ENCODE measurements at regions not wholly inside any gene's neighbourhood (a gene's known extent, or its start where the extent isn't known, plus 50 kb on each side); places are given as distances from the start of the nearest gene placed in this dataset.
"Not testable (repeated sequence)": the region's sequence is repeated elsewhere in the genome, so short reads cannot be mapped to it uniquely, and the experiment has no call there.

DNA sequence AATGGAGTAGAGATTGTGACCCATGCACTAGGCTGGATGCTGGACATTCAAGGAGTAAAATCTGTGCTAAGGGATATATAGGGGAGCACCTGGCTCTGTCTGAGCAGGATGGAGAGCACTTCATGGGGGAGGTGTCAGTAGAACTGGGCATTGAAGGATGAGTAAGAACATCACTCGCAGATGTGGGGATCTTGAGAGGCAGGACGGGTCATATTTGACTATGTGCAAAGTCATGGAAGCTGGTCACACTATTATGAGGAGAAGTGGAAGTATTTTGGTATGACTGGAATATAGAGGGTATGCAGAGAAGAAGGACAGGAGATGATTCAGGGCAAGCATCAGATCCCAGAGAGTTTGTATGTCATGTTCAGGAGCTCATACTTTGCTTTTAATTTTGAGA is 62.9 kb upstream of the PCDH8 start:
- no peak overlapping the region for H3K4me3 Mint-ChIP-seq

GRCh38 chr13:52910318-52910717 is 61.9 kb upstream of the PCDH8 start:
- H3K4me3 Mint-ChIP-seq, H3K36me3 Mint-ChIP-seq, H3K4me1 Mint-ChIP-seq, H3K27ac Mint-ChIP-seq, H3K9me3 Mint-ChIP-seq, DNase-seq: not testable (repeated sequence)
- peaks cover 22% of the 10 kb centered on the region for H3K27me3 Mint-ChIP-seq

More for the DNA sequence above, 62.9 kb upstream of the PCDH8 start:
- no peak for DNase-seq
- no peaks in the 10 kb centered on the region for H3K9me3 Mint-ChIP-seq
- H3K27me3 Mint-ChIP-seq, result peaks cover 15% of the 10 kb centered on the region
- no peaks in the 10 kb centered on the region for H3K4me1 Mint-ChIP-seq
- no peak overlapping the region for H3K27ac Mint-ChIP-seq
- H3K36me3 Mint-ChIP-seq, result no peaks in the 10 kb centered on the region

GRCh38 chr13:52906122-52906903 is 57.9 kb upstream of the PCDH8 start:
- no peaks in the 10 kb centered on the region for H3K9me3 Mint-ChIP-seq
- H3K4me1 Mint-ChIP-seq, result no peaks in the 10 kb centered on the region
- H3K27ac Mint-ChIP-seq, result no peak overlapping the region
- H3K4me3 Mint-ChIP-seq, result no peak overlapping the region
- no peak for DNase-seq
- no peaks in the 10 kb centered on the region for H3K36me3 Mint-ChIP-seq
- peaks cover 28% of the 10 kb centered on the region for H3K27me3 Mint-ChIP-seq

DNA sequence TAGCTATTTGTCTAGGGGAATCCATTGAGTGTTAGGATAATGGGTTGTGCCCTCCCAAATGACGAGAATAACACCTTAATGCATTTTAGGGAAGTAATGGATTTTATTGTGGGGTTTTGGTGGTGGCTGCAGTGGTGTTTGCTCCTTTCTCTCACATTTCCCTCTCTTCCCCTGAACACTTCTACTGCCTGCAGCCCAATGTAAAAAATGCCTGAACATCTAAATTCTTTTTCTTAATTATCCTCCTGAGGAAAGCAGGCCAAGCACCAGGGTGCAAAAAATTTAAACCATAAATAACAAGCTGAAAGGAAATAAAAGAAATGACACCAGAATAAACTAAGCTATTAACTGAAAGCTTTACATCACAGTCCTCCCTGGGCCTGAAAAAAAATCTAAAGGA is 57.3 kb upstream of the PCDH8 start:
- DNase-seq, result no peak
- Mint-ChIP-seq H3K4me1 (no peaks in the 10 kb centered on the region), H3K4me3 (no peak overlapping the region), H3K9me3 (no peaks in the 10 kb centered on the region), H3K36me3 (no peaks in the 10 kb centered on the region), H3K27ac (no peak overlapping the region), H3K27me3 (peaks cover 28% of the 10 kb centered on the region)

DNA sequence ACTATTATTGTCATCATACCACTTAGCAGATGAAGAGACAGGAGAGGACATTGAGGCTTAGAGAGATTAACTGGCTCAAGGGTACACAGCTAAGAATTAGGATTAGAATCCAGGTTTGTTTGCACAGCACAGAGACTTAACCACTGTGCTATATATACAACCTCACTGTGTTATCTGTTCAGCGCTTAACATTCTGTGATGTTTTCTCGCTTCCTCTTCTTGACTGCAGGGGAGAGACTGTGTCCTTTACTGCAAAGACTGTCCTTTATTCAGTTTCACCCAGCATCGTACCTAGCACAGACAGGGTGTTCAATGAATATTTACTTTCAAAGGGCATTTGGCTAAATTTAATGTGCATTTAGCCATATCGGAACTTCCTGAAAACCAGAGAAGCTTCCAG is 54.9 kb upstream of the PCDH8 start:
- Mint-ChIP-seq H3K4me3 (no peak overlapping the region), H3K27me3 (peaks cover 23% of the 10 kb centered on the region), H3K4me1 (no peaks in the 10 kb centered on the region), H3K27ac (no peak overlapping the region), H3K9me3 (no peaks in the 10 kb centered on the region), H3K36me3 (no peaks in the 10 kb centered on the region)
- no peak for DNase-seq

GRCh38 chr13:52899206-52899605 is 50.8 kb upstream of the PCDH8 start:
- Mint-ChIP-seq H3K4me3 (no peak overlapping the region), H3K9me3 (no peaks in the 10 kb centered on the region), H3K36me3 (no peaks in the 10 kb centered on the region), H3K4me1 (no peaks in the 10 kb centered on the region), H3K27ac (no peak overlapping the region), H3K27me3 (peaks cover 3% of the 10 kb centered on the region)
- DNase-seq, result no peak

Data from activated naive CD8-positive, alpha-beta T cell treated with anti-CD3 and anti-CD28 coated beads for 36 hours (primary cell).